Activated naive CD4-positive, alpha-beta T cell treated with anti-CD3 and anti-CD28 coated beads, Interleukin-2, amount 50 U/mL, for 16 hours (primary cell): ENCODE measurements at regions not wholly inside any gene's neighbourhood (a gene's known extent, or its start where the extent isn't known, plus 50 kb on each side); places are given as distances from the start of the nearest gene placed in this dataset.

Experiments used
- DNase-seq: peaks from one replicate; pipeline ENCODE4 v3.0.0-alpha.2; 2020

DNA sequence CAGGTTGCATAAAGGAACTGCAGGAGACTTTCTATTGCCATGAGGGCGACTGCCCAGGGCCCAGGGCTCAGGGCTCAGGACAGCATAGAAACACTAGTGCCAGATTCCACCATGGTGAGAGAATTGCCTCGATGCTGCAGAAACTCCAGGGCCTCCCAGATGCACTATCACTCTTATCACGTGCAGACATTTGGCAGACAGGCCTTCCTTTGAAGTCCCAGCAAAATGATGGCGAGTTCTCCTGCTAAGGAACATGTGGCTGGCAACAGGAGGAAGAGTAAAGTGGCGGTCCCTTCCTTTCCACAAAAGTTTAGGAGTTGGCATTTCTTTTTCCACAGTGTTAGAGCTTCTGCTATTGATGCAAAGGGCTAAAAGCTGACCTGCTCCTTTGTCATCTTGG is 214.0 kb upstream of the LNX1 start:
- no peak for DNase-seq

DNA sequence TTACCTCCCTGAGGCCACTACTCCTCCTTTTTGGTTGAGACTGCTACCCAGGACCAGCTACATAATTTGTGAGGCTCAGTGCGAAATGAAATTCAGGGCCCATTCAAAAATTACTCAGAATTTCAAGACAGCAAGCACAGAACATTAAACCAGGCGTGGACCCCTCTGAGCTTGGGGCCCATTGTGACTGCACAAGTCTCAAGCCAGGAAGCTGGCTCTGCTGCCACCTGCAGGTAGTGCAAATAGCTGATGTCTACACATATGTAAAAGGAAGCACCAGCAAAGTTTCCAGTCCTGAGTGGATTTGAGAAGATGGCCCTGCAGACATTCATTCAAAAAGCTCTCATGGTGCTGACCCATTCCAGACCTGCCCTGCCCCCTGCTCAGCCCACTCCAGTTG is 213.4 kb upstream of the LNX1 start:
- DNase-seq = no peak

DNA sequence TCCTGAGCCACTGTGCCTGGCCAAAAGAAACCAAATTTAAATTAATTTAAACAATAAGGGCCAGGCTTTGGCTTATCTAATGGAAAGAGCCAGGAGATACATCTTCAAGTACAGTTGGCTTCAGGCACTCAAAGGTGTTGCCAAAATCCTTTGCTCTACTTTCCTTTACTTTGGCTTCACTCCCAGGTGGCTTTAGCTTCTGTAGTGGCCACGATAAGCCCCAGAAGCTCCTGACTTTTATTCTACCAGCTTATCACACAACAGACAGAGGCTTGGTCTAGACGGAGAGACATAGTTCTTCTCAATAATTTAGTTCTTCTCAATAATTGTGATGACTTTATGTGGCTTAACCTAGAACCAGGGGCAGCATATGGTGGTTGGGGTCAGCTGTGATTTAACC is 211.2 kb upstream of the LNX1 start:
- DNase-seq = no peak

DNA sequence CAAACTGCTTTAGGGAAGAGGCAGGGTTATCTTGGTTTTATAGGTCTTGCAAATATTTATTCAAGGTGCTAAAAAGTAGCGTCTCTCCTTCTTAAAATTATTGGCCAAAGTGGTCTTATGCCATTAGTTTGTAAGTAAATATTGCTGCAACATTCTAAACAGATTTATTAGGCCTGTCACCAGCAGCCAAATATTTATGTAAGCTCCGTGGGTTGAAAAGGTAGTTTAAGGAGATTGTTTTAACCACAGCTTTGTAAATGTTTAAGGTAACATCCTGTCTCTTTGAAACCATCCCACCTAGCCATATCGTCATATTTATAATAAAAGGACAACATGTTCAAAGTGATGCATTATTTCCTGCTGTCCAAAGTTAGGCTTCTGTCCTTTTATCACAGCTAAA is 210.1 kb upstream of the LNX1 start:
- no peak for DNase-seq

DNA sequence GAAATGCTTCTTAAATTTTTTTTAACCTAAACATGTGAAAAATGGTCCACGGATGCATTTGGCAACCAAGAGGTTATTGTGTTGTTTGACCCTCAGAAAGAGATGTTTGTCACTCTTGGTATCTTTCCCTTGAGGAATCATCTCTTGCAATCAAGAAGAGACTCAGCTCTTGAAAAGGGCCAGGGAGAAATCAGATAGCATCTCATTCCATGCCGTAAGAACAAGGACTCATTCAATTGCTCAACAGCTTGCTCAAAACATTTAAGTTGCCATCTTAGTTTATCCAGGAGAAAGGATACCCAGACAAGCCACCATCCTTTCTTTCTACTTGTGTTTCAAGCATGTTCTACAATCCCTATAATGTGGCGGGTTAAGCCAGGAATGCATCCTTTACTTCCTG is 209.5 kb upstream of the LNX1 start:
- DNase-seq = no peak

DNA sequence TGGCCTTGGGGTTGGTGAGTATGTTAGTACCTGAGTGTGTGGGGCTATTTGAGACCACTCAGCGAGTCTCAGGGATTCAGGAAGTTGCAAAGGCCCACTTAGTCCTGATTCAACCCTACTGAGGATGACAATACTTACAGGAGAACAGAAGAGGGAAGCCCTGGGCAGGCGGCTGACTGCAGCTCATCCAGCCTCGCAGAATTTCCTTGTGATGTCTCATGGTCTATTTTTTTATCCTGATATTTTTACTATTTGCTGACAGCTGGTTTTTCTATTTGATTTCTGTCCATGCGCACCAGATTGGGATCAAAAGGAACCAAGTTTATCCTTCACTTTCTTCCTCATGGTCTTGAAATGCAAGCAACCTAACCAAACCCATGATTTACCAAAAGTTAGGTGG is 201.8 kb upstream of the LNX1 start:
- DNase-seq = no peak

DNA sequence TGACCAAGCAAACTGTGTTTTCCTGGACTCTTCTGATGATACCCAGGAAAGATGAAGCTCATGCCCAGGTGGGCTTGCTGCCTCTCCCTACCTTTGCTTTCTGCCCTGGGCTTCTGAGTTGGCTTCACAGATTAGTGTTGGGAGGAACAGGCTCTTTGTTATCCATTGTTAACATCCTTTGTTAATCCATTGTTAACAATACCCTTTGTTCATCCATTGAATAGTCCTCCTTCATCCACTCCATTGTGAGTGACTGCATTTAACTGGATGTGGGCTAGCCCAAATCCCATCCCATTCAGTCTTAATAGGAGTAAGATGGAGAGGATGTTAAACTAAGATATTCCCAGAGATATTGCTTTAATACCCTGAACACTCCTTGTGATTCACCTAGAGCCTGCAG is 199.0 kb upstream of the LNX1 start:
- no peak for DNase-seq

DNA sequence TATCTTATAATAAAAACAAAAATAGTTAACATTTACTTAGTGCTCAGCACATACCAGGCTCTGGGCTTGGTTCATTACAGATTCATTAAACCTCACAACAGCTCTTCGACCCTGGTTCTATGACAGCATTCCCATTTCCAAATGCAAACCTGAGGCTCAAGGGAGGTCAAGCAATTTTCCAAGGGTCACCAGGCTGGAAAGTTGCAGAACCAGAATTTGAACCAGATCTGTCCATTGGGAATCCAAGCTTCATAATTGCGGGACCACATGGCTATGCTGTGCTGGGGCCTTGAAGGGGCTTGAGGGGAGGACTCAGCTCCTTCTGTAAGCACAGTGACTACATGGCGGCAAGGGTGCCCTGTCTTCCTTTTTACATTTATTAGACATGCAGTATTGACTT is 197.3 kb upstream of the LNX1 start:
- DNase-seq = no peak

DNA sequence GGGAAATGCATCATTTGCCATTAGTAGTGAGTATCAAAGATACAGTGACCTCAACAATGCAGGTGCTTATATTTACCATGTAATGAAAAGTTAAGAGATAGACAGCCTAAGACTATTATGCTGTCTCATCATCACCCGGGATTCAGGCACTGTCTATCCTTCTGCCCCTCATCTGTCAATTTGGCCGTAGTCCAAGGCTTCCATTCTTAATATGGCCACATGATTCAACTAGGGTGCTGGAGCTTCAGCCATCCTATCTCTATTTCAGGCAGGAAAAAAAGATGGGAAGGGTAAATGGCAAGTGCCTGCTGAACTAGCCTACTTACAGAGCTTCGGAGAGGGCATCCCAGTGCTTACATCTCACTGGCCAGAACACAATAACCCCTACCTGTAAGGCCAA is 196.7 kb upstream of the LNX1 start:
- DNase-seq = no peak

DNA sequence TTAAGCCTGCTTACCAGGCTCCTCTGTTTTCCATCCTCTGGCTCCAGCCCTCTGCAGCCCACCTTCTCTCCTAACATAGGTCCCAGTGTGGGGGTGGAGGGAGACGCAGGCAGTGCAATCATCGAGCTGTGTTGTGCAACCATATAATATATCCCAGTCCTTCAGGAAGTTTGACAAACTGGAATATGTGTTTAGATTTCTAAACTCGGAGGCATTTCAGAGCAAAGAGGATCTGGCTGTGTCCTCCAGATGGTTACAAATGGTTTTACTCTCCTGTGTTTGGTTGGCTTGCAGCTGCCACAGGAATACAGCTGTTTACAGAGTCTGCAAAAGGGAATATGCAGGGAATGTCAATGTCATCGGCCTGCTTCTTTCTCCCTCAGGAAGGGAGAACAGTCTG is 195.3 kb upstream of the LNX1 start:
- no peak for DNase-seq

DNA sequence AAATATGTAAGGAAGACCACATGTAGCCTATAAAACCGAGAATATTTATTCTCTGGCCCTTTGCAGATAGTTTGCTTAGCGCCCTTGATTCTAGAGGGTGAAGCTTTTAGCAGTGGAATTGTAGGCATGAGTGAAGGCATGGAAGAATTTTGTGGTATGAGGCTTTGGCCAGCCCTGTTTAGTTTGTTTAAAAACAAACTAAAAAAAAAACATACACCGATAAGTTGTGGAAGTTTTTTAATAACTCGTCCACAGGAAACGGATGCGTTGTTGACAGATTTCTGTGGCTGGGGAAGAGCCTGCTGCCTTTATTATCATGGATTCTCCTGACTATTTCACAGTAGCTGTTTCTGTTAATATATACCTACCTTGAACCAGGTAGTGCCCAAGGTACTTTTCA is 194.7 kb upstream of the LNX1 start:
- DNase-seq = no peak

DNA sequence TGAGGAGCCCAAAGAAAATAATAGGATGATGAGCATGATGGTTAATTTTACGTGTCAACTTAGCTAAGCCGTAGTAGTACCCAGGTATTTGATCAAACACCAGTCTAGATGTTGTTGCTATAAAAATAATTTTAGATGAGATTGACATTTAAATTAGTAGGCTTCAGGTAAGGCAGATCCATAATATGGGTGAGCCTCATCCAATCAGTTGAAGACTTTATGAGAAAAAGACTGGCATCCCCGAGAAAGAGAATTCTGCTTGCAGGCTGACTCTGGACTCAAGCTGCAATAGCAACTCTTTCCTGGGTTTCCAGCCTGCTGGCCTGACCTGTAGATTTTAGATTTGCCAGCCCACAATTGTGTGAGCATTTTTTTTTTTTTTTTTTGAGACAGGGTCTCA is 192.8 kb upstream of the LNX1 start:
- no peak for DNase-seq

DNA sequence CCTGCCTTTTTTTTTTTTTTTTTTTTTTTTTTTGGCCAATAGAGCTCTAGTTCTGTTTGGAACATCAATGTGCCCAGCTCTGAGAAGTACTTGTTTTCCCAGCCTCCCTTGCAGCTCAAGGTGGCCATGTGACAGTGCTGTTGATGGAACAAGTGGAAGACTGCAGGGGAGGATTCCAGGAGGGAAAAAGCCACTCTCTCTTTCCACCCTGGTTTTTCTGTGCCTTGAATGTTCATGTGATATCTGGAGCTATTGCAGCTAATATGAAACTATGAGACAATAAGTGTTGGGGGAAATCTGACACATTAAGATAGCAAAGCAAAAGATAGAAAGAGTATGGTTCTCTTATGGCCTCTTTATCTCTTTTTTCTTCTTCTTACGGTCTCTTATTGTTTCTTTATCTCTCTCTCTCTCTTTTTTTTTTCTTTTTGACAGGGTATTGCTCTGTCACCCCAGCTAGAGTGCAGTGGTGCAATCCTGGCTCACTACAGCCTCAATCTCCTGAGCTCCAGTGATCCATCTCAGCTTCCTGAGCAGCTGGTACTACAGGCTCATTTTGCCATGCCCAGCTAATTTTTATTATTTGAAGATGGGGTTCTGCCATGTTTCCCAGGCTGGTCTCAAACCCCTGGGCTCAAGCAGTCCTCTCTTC is 192.0 kb upstream of the LNX1 start:
- DNase-seq = no peak

DNA sequence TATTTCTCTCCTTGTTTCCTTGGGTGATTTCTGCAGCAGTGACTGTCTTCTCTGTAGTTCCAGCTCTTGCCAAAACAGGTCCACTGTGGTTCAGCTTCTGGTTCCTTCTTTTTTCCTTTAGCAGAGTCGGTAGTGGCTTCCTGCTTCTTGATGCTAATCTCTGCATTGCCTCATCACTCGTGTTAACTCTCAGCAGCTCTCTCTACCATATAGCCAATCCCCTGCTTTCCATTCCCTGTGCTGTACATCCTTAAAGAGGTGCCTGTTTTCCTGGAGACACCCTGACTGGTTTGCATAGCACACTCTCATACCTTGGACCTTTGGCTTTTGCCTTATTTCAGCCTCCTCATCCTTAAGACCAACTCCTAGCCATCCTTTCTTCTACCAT is 191.2 kb upstream of the LNX1 start:
- DNase-seq = no peak

DNA sequence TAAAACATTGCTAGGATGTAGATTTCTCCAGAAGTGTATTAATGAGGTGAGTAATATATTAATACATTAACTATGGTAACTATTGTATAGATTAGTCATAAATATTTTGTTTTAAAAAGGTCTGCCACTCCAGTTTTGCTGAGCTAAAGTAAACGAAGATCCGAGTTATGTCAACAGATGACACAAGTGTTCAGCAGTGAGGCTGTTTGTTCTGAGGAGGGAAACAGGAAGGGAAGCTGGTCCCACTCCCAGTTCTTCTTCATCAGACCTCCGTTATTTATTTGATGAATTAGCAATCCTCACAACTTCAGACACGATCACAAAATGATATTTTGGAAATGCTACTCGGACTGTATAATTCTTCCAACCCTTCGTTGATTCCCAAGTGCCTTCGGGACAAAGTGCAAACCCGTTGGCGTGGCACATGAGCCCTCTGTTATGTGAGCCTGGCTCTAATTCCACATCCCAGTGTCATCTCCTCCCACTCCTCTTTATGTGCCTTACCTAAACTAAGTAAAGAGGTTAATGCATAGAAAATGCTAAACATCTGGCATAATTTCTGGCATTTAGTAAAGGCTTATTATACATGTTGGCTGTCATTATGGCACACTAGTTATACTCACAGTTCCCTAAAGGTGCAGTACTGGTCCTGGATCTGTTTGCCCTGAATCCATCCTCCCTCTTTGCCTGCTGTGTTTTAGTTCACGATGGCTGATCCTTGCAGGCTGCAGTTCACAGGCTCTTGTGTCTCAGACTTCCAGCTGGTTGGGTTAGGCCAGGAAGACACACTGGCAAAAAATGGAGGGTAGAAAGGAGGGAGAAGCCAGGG is 190.6 kb upstream of the LNX1 start:
- DNase-seq = no peak

DNA sequence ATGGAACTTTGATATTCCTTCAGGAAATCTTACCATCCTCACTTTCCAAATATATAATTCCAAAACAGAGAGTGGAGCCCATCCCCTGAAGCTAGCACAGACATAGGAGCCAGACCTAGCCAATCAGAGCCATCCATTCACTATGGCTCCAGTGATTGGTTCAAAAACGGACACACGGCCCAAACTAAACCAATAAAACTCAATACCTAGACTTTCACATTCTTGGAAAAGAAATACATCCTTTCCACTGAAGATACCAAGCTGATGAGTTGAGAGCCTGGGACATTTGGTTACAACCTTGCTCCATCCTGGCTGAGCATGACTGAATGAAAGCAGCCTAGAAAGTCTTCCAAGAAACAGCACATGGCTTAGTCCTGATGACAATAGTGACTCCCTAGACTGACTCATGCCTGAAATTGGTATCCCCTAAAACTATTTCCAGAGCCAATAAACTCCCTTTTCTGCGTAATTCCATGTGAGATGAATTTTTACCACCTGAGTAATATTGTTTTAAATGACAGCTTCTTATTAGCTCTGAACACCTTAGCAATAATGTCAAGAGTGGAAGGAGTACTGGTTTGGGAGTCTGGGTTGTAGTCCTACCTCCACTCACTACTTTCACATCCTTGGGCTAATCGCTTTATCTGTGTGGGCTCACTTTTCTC is 189.6 kb upstream of the LNX1 start:
- no peak for DNase-seq

DNA sequence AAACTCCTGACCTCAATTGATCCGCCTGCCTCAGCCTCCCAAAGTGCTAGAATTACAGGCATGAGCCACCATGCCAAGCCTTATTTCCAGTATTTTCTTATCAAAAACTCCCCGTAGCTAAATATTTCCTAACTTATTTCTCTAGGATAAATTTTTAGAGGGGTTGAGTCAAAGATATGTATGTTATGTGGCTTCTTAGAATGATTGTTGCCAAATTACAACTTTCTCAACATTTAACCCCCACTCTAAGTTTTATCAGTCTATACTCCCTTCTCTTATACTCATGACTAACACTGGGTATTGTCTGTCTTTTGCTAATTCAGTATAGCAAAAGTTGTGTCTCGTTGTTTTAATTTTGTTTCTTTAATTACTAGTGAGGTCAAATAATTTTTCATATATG is 187.7 kb upstream of the LNX1 start:
- DNase-seq = no peak

DNA sequence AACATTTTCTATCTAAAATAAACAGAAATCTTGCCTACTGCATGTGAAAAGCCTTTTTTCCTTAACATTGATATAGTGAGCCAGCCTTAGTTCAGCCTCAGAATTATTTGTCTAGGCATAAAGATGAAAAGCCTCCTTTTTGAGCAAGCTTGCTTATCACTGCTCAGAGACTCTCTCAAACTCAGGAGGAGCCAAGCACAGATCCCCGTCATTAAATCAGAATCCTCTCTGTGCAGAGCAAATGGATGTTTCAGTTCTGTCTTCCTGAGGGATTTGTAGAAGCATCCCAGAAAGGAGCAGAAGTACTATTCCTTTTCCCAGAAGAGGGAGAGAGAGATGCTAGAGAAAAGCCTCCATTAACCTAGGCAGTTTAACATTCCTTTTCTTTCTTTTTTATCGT is 186.9 kb upstream of the LNX1 start:
- DNase-seq = no peak

DNA sequence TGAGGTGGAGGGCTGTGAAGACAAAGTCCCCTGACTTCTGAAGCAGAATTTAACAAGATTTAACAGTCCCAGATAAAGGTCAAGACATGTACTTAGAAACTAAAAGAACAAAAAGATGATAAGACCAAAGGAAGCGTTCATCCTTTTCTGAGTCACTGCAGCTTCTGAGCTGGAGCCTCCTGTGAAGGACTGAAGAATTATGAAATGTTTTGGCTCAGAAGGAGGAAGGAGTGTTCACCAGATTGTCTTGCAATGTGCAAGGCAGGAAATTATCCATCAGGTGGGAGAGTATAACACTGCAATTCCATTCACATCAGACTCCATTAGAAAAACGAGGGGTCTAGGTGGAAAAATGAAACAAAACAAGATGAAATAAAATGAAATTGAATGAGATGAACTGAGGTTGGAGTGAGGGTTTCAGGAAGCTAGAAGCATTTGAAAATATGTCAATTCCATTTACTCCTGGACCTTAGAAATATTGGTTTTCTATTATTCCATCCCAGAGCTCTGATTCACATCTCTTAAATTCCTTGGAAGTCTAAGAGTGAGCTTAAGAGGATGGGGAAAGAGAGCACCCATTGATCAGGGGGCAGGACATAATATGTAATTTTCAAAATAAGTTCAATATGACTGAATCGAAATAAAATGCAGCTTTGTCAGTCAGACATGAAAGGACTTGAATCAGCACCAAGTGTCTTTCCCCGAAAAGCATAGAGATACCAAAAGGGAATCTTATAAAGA is 186.1 kb upstream of the LNX1 start:
- no peak for DNase-seq

DNA sequence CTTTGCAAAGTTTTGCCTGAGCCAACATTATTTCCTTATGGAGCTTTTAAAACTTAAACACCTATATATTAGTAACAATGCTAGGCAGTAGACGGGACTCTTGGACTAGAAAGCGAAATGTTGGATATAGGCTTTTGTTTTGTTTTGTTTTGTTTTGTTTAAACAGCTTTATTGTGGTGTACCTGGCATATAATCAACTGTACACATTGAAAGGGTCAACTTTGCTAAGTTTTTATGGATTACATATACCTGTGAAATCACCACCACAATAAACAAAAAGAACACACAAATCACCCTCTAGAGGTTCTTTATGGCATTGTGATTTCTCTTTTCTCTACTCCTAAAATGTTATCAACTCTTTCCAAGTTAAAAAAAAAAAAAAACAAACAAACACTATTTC is 184.9 kb upstream of the LNX1 start:
- no peak for DNase-seq

DNA sequence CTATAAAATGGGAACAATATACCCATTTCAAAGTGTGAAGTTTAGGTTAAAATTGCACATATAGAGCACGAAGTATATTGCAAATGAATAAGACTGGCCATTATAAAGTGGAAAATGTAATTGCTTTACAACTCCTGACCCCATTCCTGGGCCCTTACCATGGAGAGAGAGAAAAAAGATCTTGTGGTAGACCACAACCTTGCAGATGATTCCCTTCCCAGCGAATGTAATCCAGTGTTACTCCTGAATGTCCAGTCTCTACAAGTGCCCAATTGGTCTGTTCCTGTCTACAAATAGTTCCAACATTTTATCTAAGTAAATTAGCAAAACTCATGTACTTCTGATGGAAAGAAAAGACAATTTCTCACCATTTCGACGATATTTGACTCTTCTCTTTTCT is 184.1 kb upstream of the LNX1 start:
- no peak for DNase-seq

DNA sequence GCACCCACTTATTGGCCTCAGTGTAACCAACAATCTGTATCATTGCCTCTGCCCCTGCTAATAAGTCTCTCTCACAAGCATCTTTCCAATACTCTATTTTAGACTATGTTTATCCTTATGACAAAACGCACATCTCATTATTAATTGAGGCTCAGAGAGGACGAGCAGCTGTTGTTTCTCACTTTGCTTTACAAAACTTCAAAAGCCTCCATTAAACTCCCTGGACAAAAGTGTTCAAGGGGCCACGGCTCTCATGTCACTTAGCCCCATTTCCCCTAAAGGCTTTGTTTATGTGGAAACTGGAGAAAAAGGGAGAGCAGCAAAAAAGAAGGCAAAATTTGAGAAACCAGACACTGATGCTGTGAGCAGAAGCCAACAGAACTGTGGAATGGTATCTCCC is 180.0 kb upstream of the LNX1 start:
- DNase-seq = no peak

DNA sequence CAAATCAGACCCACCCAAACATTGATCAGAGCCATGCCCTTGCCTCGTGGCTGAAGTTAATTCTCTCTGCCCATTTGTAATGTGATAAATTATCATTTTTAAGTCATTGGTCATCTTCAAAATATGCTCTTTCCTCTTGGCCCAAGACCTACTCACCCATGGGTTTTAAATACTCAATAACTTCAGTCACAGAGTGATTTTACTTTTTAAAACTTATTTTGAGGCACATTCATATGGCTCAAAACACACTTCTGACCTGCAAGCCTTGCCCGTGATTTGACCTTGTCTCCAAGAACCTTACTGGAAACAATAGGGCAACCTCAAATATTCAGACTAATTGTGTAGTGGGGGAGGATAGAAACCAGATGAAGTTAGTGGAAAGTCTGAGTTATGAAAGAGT is 176.2 kb upstream of the LNX1 start:
- DNase-seq = no peak
